OCI-LY3 (cell line): ENCODE measurements at regions not wholly inside any gene's neighbourhood (a gene's known extent, or its start where the extent isn't known, plus 50 kb on each side); places are given as distances from the start of the nearest gene placed in this dataset.

Experiments used
- H2AFZ ChIP-seq: fragments of 200-600, 300-600 bp; shearing (Covaris generic); 2 replicates; pipeline ENCODE4 v1.6.0; 2014; ENCODE audit warnings: antibody characterized with exemption, low read depth, low read length
- H3K27ac ChIP-seq: fragments of 200-600, 300-600 bp; sonication (generic); 2 replicates; pipeline ENCODE4 v1.5.1; 2014; ENCODE audit warnings: mild to moderate bottlenecking, low read length, moderate library complexity, mixed read lengths
- H3K27me3 ChIP-seq: fragments of 200-600, 300-600 bp; sonication (generic); 2 replicates; pipeline ENCODE4 v1.6.1; 2014; ENCODE audit warnings: low read depth, low read length, mixed read lengths
- H3K36me3 ChIP-seq: fragments of 200-600, 300-600 bp; sonication (generic); replicated peaks from 2 replicates; pipeline ENCODE3; 2014; ENCODE audit warnings: low read depth, low read length, mixed read lengths
- H3K4me1 ChIP-seq: fragments of 300-600, 200-600 bp; sonication (generic); 2 replicates; pipeline ENCODE4 v1.6.1; 2014; ENCODE audit warnings: low read length, mixed read lengths
- H3K4me2 ChIP-seq: fragments of 200-600, 300-600 bp; sonication (generic); 2 replicates; pipeline ENCODE4 v1.6.1; 2014; ENCODE audit warnings: low read length, mixed read lengths
- H3K4me3 ChIP-seq: fragments of 300-600, 200-600 bp; sonication (generic); 2 replicates; pipeline ENCODE4 v1.5.1; 2014; ENCODE audit warnings: antibody characterized with exemption, mild to moderate bottlenecking, low read length, moderate library complexity
- H3K79me2 ChIP-seq: fragments of 300-600, 200-600 bp; shearing (Covaris generic); 2 replicates; pipeline ENCODE4 v1.6.1; 2014; ENCODE audit warnings: mild to moderate bottlenecking, low read length, mixed read lengths
- H3K9ac ChIP-seq: fragments of 300-600, 200-600 bp; shearing (Covaris generic); 2 replicates; pipeline ENCODE4 v1.6.0; 2014; ENCODE audit warnings: mild to moderate bottlenecking, low read length, moderate library complexity
- H3K9me3 ChIP-seq: fragments of 200-600, 300-600 bp; shearing (Covaris generic); 2 replicates; pipeline ENCODE4 v1.6.1; 2014; ENCODE audit warnings: low read length, mixed read lengths; ENCODE audit not compliant: insufficient read depth
- H4K20me1 ChIP-seq: fragments of 200-600, 300-600 bp; sonication (generic); 2 replicates; pipeline ENCODE4 v1.6.1; 2016; ENCODE audit warnings: low read length, mixed read lengths; ENCODE audit not compliant: insufficient read depth
- CTCF ChIP-seq: fragments of 200-600, 300-600 bp; sonication (generic); IDR thresholded peaks from 2 replicates; pipeline ENCODE4 v1.5.1; 2014; ENCODE audit warnings: antibody characterized with exemption, low read length, low read depth
- EZH2phosphoT487 ChIP-seq: fragments of 200-600 bp; shearing (Covaris generic); IDR thresholded peaks from 2 replicates; pipeline ENCODE4 v1.6.1; 2018; ENCODE audit warnings: antibody characterized with exemption, mixed run types, low read depth

GRCh38 chr2:67559156-67559555, 162.0 kb downstream of the ETAA1 start:
- no peak overlapping the region for H3K27ac ChIP-seq

GRCh38 chr2:67560771-67561456, 163.8 kb downstream of the ETAA1 start:
- no peaks in the 10 kb centered on the region for H4K20me1 ChIP-seq
- no peaks in the 10 kb centered on the region for H3K4me1 ChIP-seq
- no peak overlapping the region for H3K9ac ChIP-seq
- H3K27ac ChIP-seq, result no peak overlapping the region
- no peak overlapping the region for H3K4me3 ChIP-seq
- TF ChIP-seq CTCF (no peak), EZH2phosphoT487 (no peak)
- H3K4me2 ChIP-seq, result no peak overlapping the region
- no peaks in the 10 kb centered on the region for H3K9me3 ChIP-seq
- H3K27me3 ChIP-seq, result no peaks in the 10 kb centered on the region
- no peak overlapping the region for H2AFZ ChIP-seq
- H3K36me3 ChIP-seq, result no peaks in the 10 kb centered on the region
- H3K79me2 ChIP-seq, result no peaks in the 10 kb centered on the region

More at GRCh38 chr2:67559156-67559555, 162.0 kb downstream of the ETAA1 start:
- H3K79me2 ChIP-seq, result no peaks in the 10 kb centered on the region
- H3K9ac ChIP-seq, result no peak overlapping the region
- H3K4me3 ChIP-seq, result no peak overlapping the region
- H4K20me1 ChIP-seq, result no peaks in the 10 kb centered on the region
- H3K4me1 ChIP-seq, result no peaks in the 10 kb centered on the region
- no peak overlapping the region for H2AFZ ChIP-seq
- H3K27me3 ChIP-seq, result no peaks in the 10 kb centered on the region
- no peaks in the 10 kb centered on the region for H3K9me3 ChIP-seq
- TF ChIP-seq CTCF (no peak), EZH2phosphoT487 (no peak)
- no peaks in the 10 kb centered on the region for H3K36me3 ChIP-seq
- H3K4me2 ChIP-seq, result no peak overlapping the region

GRCh38 chr2:67561457-67561965, 164.4 kb downstream of the ETAA1 start:
- H4K20me1 ChIP-seq, result no peaks in the 10 kb centered on the region
- H3K9ac ChIP-seq, result no peak overlapping the region
- H3K36me3 ChIP-seq, result no peaks in the 10 kb centered on the region
- TF ChIP-seq EZH2phosphoT487 (no peak), CTCF (no peak)
- H3K27me3 ChIP-seq, result no peaks in the 10 kb centered on the region
- H3K4me3 ChIP-seq, result no peak overlapping the region
- H3K4me2 ChIP-seq, result no peak overlapping the region
- H2AFZ ChIP-seq, result no peak overlapping the region
- no peaks in the 10 kb centered on the region for H3K4me1 ChIP-seq
- no peak overlapping the region for H3K27ac ChIP-seq
- H3K79me2 ChIP-seq, result no peaks in the 10 kb centered on the region
- no peaks in the 10 kb centered on the region for H3K9me3 ChIP-seq

- H3K4me2 ChIP-seq, result no peak overlapping the region
- no peaks in the 10 kb centered on the region for H3K4me1 ChIP-seq
- no peaks in the 10 kb centered on the region for H3K79me2 ChIP-seq
- no peak overlapping the region for H3K9ac ChIP-seq
- H3K27ac ChIP-seq, result no peak overlapping the region
- no peaks in the 10 kb centered on the region for H3K27me3 ChIP-seq
- no peak overlapping the region for H3K4me3 ChIP-seq
- TF ChIP-seq EZH2phosphoT487, result no peak
- TF ChIP-seq CTCF, result no peak
- H3K36me3 ChIP-seq, result no peaks in the 10 kb centered on the region
- no peaks in the 10 kb centered on the region for H4K20me1 ChIP-seq
- H2AFZ ChIP-seq, result no peak overlapping the region
- no peaks in the 10 kb centered on the region for H3K9me3 ChIP-seq
Measured at GRCh38 chr2:67564076-67564475, 166.9 kb downstream of the ETAA1 start.
